ENCODE measurements at regions not wholly inside any gene's neighbourhood (a gene's known extent, or its start where the extent isn't known, plus 50 kb on each side); places are given as distances from the start of the nearest gene placed in this dataset.
"Not testable (repeated sequence)": the region's sequence is repeated elsewhere in the genome, so short reads cannot be mapped to it uniquely, and the experiment has no call there.

DNA sequence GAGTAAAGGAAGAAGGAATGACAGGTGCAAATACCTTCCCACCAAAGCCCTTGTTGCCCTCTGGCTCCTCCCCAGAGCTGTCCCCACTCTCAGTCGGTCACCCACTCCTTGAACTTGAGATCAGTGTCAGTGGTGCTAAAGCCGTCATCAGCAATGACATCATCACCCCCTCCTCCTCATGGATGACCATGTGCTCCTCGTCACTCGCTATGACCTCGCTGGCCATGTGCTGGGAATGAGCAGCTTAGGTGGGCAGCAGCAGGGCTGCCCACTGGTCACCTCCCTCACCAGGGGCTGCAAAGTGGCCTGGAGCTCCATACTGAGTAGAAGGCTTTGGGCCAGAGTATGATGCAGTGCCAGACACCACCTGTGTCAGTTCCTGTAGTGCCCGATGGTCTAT is 153.1 kb upstream of the CDK13 start:
- TF ChIP-seq, protein P1, sequence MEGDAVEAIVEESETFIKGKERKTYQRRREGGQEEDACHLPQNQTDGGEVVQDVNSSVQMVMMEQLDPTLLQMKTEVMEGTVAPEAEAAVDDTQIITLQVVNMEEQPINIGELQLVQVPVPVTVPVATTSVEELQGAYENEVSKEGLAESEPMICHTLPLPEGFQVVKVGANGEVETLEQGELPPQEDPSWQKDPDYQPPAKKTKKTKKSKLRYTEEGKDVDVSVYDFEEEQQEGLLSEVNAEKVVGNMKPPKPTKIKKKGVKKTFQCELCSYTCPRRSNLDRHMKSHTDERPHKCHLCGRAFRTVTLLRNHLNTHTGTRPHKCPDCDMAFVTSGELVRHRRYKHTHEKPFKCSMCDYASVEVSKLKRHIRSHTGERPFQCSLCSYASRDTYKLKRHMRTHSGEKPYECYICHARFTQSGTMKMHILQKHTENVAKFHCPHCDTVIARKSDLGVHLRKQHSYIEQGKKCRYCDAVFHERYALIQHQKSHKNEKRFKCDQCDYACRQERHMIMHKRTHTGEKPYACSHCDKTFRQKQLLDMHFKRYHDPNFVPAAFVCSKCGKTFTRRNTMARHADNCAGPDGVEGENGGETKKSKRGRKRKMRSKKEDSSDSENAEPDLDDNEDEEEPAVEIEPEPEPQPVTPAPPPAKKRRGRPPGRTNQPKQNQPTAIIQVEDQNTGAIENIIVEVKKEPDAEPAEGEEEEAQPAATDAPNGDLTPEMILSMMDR (IDR thresholded peaks at IDR 0.05), result not testable (repeated sequence)
- not testable (repeated sequence) for TF ChIP-seq EP300 (IDR thresholded peaks at IDR 0.05)

Data from ovary (tissue), 3 donors.